NOMO-1 treated with dmso at 0.1 percent for 144 hours (cell line): ENCODE measurements at regions not wholly inside any gene's neighbourhood (a gene's known extent, or its start where the extent isn't known, plus 50 kb on each side); places are given as distances from the start of the nearest gene placed in this dataset.

Source experiments
- DNase-seq: peaks from one replicate; lab custom pipeline; 2025; ENCODE audit not compliant: unreplicated experiment; lab: John Stamatoyannopoulos, UW

GRCh38 chr13:30151388-30151787, 156.0 kb downstream of the KATNAL1 start:
- no peak for DNase-seq

GRCh38 chr13:30149248-30149647, 158.1 kb downstream of the KATNAL1 start:
- no peak for DNase-seq

GRCh38 chr13:30148786-30149185, 158.6 kb downstream of the KATNAL1 start:
- DNase-seq, result no peak

DNA sequence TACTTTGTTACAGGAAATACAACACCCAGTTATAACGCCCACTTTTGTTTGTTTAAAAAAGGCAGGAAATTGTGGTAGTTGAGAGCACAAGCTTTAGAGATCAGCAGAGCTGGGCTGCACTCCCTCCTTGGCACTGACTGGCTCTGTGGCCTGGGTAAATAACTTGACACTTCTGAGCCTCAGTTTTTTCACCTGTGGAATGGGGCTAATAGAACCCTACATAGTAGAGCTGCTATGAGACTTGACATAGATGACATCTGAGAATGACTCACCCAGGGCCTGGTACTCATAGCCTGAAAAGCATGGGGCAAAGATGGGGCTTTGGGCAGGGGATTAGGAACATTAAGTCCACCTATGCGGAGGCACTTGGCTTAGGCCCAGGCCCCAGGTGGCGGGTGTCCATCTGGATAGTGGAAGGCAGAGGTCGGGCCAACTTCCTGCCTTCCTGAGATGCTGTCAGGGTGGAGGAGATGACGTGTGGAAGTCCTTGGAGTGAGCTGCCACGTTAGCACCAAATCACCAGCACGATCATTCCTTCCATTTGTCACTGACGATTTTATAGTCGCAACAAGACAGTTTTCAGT, 159.1 kb downstream of the KATNAL1 start:
- no peak for DNase-seq

DNA sequence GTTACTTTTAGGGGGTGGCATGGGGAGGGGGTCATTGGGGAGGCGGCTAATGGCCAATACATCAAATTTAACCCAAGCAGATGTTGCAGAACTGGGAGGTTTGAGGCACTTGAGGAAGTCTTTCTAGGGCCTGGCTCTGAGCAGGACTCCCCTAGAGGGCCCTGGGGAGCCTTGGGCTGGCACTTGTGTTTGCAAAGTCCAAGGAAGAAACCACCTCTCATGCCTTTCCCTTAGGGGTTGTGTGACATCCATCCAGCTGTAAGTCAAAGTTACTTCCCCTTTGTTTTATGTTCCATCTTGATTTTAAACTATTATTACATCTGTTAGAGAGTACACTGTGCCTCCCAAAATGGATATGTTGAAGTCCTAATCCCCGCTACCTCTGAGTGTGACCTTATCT, 159.9 kb downstream of the KATNAL1 start:
- no peak for DNase-seq

DNA sequence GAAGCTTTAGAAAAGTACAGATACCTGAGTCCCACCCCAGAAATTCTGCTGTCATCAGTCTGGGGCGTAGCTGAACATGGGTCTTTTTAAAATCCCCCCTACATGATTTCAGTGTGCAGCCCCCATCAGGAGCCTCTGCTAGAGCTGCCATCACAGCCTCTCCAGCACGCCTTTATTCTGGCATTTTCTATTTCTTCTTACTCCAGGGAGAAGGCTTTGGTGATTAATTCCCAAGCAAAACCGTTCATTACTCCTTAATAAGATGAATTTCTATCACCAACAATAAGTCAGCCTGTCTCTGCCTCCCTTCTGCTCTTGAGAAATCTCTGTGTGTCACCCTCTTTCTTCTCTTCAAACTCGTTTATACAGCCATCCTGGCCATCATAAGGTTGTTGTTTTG, 160.3 kb downstream of the KATNAL1 start:
- no peak for DNase-seq

DNA sequence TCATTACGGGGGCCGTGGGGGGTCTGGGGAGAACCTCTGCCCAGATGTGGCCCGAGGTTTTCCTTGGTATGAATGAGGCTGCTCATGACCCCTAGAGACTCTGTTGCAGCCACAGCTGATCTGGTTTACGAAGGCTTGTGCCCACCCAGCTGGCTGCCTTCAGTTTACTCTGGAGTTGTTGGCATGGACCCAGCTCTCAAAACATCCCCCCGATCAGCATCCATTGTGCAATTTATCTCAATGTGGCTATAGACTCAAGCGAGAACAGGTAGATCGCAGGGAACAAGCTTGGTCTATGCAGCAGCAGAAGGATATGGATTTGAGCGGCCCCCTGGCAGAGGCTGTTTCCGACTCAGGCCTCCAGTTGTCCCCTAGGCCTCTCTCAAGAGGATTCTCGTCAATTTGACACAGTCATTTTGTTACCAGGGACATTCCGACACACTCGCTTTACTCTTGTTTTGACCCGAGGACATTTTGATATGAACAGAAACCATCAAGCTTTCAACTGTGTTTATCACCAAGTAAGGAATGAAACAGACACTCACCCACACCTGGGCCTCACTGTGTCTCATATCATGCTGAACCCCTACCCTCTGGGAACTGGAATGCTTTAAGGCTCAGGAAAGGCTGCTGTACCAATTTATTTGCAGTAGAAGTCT, 161.5 kb downstream of the KATNAL1 start:
- DNase-seq, result no peak

DNA sequence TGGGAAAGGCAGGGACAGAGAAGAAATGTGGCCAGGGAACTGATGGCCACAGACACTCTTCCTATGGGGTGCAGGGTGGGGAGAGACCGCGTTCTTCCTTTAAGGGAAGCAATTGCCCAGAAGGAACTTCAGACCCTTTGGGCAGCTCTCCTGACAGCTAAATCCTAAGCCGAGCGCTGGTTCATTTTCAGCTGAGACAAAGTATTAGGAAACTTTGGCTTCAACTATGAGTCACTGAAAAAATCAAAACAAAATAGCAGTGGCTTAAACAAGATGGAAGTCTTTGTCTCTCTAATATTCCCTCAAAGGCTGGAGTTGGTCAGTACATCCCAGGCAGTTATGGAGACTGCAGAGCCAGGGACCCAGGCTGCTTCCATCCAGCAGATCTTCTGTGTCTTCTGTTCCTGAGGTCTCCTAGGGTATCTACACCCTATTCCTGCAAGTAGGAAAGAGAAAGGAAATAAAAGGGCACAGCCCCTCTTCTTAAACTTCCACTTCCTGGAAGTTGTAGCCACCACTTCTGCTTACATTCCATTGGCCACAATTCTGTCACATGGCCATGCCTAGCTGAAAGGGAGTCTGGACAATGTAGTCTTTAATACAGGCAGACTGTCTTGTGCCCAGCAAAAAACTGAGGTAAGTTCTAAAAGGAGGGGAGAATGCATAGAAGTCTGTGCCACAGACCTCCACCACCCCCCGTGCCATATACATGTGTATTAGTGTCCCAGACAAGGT, 163.5 kb downstream of the KATNAL1 start:
- no peak for DNase-seq

DNA sequence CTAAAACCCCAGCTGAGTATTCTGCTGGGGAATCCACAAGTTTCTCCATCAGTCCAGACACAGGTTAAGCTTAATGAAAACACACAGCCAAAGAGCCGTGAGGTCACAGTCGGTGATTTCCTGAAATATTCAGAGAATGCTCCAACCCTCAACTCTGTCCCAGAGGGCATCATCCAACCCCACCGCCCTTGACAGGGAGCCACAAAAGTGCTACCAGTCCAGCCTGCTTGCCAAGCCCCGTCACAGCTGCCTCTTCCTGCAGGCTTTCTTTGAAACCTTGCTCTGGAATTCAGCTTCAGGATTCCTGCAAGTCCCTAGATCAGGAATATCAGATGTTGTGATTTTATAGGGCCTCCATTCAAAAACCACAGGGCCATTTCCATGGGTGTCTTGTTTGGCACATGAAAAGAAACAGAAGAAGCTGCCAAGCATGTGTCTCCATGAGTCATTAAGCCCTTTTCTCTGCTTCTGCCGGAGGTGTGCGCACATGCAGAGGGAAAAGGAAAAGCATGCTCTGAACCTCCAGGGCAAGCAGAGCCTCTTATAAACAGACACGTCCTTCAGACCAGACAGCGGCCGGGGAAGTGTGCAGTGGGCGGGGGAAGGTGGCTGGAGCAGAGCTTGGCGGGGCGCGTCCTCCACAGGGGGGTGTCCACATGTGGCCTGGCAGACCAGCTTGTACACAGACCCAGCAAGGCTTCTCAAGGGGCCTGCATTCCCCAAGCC, 164.7 kb downstream of the KATNAL1 start:
- DNase-seq, result no peak

- DNase-seq, result no peak
Measured at GRCh38 chr13:30141775-30142485, 165.4 kb downstream of the KATNAL1 start.

DNA sequence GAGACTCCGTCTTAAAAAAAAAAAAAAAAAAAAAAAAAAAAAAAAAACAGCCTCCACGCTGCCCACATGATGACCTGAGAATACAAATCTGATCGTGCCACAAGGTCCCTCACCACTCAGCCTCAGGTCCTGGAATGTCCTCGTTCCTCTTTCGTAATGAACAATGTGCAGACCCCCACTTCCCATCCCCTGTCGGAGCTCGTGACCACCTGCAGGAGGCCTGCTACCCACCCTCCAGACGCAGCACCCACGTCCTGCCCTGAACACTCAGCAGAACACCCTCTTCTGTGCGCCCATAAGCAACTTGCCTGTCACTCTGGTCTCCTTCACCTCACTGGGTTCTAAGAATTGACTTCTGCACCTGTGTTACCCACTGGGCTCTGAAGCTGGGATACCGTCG, 166.4 kb downstream of the KATNAL1 start:
- no peak for DNase-seq

DNA sequence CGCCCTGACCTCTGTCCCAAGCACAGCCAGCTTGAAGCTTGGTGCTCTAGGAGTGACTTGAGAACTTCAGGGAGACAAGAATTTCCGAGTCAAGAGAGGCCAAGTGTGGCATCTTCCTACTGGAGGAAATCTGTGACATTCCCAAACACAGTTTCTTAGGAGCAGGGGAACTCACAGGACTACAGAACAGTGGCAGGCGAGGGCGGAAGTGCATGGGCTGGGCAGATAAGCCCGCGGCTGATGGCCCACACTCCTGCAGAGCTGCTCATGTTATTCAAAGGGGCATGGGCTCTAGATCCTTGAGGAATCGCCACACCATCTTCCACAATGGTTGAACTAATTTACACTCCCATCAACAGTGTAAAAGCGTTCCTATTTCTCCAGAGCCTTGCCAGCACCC, 168.8 kb downstream of the KATNAL1 start:
- DNase-seq, result no peak

GRCh38 chr13:30135868-30136267, 171.5 kb downstream of the KATNAL1 start:
- DNase-seq, result no peak

- no peak for DNase-seq
Measured at GRCh38 chr13:30135351-30135750, 172.0 kb downstream of the KATNAL1 start.

GRCh38 chr13:30134578-30134977, 172.8 kb downstream of the KATNAL1 start:
- no peak for DNase-seq

- no peak for DNase-seq
Measured at GRCh38 chr13:30133996-30134395, 173.4 kb downstream of the KATNAL1 start.

- DNase-seq, result no peak
Measured at GRCh38 chr13:30133554-30133912, 173.8 kb downstream of the KATNAL1 start.

DNA sequence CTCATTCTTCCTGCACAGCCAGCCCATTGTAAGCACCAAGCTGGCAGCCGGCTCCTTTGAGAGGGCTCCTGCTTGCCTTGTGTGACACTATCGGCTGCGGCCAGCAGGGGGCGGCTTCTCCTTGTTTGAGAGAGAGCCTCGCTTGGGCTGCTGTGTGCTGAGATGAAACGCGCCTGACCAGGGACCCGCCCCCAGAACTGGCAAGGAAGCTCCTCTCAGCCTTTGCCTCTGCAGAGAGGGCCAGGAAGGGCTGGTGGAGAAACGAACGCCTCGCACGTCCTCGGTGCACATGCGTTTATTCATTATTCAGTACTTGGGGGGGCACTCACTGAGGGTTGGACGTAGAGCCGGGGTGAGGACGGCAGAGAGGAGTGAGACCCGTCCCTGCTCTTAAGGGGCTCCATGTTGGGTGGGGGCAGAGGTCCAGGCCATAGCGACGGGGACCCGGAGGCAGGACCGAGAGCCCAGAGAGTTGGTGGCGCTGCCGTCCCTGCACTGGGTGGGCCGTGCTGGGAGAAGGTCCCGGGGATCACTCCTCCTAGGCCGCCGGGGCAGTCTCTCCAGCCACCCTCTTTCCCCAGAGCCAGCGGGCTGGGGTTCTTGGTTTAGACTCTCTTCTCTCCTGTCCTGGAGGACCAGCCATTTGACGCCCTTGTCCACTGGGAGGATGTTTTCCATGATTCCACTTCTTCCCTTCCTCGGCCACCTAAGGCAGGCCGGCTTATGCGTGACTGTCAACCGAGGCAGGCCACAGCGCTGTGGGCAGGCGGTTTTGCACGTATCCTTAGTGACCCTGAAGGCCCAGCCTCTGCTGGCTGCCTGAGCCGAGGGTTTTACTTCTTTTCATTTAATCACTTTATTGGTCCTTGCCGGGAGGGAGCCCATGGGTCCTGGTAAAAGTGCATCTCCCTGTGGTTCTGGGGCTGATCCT, 174.5 kb downstream of the KATNAL1 start:
- peak; percentile 92 for DNase-seq

- no peak for DNase-seq
Measured at GRCh38 chr13:30129411-30129810, 177.9 kb downstream of the KATNAL1 start.

DNA sequence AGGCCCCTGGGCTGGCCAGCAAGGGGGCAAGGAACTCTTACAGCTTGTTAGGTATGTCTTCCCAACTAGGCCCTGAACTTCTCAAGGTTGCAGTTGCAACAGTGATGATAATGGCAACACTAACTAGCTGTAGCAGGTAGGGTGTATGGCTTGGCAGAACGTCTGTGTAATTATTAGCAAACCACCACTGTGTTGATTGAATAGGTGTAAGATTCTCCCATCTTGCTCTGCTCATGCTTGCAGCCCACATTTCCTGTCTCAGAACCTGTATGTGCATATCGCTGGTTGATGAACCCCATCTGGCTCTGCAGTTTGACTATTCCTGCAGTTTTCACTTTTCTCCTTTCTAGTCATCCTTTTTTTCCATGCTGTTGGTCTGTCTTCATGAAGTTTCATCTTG, 178.8 kb downstream of the KATNAL1 start:
- no peak for DNase-seq
